Esophagus muscularis mucosa (tissue), 3 donors: ENCODE measurements at regions not wholly inside any gene's neighbourhood (a gene's known extent, or its start where the extent isn't known, plus 50 kb on each side); places are given as distances from the start of the nearest gene placed in this dataset.
A peak's percentile ranks its signal among the peaks of the same experiment; 100 is the strongest.

Source experiments
- POLR2AphosphoS5 ChIP-seq, 2 donors: sonication (generic); formaldehyde crosslinking; IDR thresholded peaks; one replicate each; pipeline ENCODE4 v1.6.1; 2017; ENCODE audit warnings: antibody characterized with exemption in 2 of 2
- TF ChIP-seq, protein P1 (sequence below), 3 experiments: fragments of 200-600 bp in 2 of 3; fragments of 450-650 bp in 1 of 3; sonication (generic) in 2 of 3; IDR thresholded peaks; one replicate each; pipeline ENCODE4 v1.5.1; 2017 to 2019; ENCODE audit warnings: antibody characterized with exemption in 3 of 3, mild to moderate bottlenecking in 2 of 3, moderate library complexity in 1 of 3

DNA sequence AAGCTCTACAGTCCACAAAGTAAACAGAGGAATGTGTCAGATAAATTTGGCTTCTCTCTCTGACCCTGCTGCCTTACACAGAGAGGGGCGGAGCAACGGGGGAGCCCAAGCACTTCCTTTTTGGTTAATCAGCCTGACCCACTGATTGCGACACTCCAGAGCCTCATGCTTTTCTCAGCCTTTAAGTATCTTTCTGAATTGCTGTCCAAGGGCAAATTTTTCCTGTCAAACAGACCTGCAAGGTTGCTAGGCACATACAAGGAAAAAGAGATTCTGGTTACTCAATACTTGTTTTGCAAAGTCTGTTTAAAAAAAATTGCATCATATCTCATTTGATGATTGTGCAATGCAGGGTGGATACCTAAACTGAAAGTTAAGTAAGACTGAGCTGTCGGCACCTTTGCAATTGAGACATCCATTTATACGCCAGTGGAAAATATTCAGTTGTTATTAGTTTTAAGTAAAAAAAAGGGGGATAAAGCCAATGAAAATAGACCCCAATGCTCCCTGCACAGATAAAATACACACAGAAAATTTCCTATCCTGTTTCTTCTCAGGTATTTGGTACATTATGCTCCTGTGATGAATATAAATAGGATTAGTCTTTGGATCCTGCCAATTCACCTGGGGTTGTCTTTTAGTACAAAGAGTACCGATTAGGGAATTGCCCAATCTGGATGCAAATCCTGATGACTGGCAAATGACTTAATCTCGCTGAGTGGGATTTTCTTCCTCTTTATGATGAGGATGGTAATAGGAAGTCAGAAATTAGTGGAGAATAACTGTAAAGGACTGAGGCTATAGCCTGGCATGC, 260.2 kb upstream of the TRIB2 start:
- TF ChIP-seq, protein P1, sequence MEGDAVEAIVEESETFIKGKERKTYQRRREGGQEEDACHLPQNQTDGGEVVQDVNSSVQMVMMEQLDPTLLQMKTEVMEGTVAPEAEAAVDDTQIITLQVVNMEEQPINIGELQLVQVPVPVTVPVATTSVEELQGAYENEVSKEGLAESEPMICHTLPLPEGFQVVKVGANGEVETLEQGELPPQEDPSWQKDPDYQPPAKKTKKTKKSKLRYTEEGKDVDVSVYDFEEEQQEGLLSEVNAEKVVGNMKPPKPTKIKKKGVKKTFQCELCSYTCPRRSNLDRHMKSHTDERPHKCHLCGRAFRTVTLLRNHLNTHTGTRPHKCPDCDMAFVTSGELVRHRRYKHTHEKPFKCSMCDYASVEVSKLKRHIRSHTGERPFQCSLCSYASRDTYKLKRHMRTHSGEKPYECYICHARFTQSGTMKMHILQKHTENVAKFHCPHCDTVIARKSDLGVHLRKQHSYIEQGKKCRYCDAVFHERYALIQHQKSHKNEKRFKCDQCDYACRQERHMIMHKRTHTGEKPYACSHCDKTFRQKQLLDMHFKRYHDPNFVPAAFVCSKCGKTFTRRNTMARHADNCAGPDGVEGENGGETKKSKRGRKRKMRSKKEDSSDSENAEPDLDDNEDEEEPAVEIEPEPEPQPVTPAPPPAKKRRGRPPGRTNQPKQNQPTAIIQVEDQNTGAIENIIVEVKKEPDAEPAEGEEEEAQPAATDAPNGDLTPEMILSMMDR (IDR thresholded peaks at IDR 0.05): peak in 1 of 3 experiments; percentile 10
- TF ChIP-seq POLR2AphosphoS5 (IDR thresholded peaks at IDR 0.05): peak; percentile 68 to 90
